NCI-H2171 (cell line): ENCODE measurements at regions not wholly inside any gene's neighbourhood (a gene's known extent, or its start where the extent isn't known, plus 50 kb on each side); places are given as distances from the start of the nearest gene placed in this dataset.
A peak's percentile ranks its signal among the peaks of the same experiment; 100 is the strongest.
"Not testable (repeated sequence)": the region's sequence is repeated elsewhere in the genome, so short reads cannot be mapped to it uniquely, and the experiment has no call there.

ENCODE experiments used
- DNase-seq: peaks from one replicate; lab custom pipeline; 2025; lab: John Stamatoyannopoulos, UW

DNA sequence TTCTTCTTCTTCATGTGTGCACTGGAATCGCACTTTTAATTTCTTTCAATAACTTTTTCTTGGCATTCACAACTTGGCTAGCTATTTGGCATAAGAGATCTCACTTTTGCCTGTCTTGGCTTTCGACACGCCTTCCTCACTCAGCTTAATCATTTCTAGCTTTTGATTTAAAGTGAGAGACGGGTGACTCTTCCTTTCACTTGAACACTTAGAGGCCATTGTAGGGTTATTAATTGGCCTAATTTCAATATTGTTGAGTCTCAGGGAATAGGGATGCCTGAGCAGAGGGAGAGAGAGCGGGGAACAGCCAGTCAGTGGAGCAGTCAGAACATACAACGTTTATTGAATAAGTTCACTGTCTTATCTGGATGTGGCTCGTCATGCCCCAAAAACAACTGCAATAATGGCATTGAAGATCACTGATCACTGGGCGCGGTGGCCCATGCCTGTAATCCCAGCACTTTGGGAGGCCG, 200.3 kb downstream of the SEC14L1 start:
- no peak for DNase-seq

DNA sequence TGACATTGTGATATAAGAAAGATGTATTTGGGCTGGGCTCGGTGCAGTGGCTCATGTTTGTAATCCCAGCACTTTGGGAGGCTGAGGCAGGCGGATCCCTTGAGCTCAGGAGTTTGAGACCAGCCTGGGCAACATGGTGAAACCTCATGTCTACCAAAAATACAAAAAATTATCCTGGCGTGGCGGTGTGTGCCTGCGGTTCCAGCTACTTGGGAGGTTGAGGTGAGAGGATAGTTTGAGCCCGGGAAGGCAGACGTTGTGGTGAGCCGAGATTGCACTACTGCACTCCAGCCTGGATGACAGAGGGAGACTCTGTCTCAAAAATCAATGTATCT, 201.9 kb downstream of the SEC14L1 start:
- DNase-seq: not testable (repeated sequence)

DNA sequence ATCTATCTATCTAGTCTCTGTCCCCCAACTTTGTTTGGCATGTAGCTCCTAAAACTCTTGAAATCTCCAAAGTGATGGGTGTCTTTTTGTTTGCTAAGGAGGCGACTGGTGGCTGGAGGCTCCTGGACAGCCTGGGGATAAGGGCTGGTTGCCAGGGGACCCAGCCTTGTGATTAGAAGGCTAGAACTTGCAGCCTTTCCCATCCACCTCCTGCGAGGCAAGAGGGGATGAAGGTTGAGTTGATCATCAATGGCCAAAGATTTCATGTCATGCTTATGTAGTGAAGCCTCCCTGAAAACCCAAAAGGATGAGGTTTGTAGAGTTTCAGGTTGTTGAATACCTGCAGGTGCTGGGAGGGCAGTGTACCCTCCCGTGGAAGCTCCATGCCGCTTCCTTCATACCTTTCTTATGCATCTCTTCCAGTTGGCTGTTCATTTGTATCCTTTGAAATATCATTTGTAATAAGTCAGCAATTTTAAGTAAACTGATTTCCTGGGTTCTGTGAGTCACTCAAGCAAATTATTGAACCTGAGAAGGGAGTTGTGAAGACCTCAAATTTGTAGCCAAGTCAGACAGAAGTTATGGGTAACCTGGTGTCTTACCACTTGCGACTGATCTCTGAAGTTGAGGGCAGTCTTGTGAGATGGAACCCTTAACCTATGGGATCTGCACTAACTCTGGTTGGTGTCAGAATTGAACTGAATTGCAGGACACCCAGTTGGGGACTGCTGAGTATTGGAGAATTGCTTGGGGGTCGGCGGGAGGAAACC, 202.4 kb downstream of the SEC14L1 start:
- DNase-seq: no peak

DNA sequence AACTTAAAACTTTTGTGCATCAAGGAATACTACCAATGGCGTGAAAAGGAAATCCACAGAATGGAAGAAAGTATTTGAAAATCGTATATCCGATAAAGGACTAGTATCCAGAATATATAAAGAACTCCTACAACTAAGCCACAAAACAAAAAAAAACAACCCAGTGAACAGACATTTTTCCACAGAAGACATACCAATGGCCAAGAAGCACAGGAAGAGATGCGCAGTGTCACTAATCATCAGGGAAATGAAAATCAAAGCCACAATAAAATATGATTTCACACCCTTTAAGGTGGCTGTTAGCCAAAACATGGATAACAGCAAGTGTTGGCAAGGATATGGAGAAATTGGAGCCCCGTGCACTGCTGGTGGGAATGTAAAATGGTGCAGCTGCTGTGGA, 203.3 kb downstream of the SEC14L1 start:
- DNase-seq: no peak

DNA sequence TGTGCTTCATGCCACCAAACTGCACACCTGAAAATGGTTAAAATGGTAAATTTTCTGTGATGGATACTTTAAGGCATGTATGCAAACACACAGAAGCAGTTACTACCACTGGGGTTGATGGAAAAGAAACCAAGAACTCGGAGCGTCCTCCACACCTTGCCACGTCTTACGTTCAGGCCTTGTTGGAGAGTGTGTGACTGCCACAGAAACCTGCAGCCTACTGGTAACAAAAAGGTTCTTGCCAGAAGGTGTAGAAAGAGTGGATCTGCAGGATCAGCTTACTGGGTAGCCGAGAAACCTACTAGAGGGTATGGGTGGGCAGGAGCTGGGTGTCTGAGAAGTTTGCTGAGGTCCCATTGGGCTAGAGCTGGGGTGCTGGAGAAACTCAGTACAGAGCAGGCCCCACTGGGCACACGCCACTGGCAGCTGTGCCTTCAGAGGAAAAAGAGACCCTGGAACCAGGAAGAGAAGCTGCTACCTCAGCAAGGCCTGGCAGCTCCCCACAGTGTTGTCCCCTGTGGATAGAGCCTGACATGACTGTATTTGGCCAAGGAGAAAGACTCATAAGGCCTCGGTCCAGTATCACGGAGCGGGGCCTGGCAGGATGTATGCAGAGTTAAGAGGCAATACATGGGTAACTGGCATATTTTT, 204.6 kb downstream of the SEC14L1 start:
- DNase-seq: no peak

DNA sequence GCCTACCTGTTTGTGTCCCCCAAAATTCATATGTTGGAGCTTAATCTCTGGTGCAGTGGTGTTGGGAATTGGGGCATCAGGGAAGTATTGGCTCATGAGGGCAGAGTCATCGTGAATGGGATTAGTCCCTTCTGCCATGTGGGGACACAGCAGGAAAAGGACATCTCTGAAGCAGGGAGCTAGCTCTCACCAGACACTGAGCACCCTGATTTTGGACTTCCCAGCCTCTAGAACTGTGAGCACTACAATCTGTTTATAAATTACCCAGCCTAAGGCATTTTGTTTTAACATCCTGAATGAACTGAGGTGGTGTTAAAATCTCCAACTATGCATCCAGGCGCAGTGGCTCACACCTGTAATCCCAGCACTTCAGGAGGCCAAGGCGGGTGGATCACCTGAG, 206.0 kb downstream of the SEC14L1 start:
- DNase-seq: no peak

DNA sequence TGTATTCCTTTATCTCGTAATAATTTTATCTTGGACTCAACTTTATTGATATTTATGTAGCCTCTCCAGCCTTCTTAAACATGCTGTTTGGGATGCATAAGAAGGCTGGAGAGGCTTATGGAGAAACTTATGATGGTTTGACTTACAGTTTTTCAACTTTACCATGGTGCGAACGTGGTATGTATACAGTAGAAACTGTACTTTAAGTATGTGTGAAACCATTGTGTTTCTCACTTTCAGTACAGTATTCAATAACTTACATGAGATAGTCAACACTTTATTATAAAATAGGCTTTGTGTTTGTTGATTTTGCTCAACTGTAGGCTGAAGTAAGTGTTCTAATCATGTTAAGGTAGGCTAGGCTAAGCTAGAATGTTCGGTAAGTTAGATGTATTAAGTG, 206.8 kb downstream of the SEC14L1 start:
- DNase-seq: no peak

DNA sequence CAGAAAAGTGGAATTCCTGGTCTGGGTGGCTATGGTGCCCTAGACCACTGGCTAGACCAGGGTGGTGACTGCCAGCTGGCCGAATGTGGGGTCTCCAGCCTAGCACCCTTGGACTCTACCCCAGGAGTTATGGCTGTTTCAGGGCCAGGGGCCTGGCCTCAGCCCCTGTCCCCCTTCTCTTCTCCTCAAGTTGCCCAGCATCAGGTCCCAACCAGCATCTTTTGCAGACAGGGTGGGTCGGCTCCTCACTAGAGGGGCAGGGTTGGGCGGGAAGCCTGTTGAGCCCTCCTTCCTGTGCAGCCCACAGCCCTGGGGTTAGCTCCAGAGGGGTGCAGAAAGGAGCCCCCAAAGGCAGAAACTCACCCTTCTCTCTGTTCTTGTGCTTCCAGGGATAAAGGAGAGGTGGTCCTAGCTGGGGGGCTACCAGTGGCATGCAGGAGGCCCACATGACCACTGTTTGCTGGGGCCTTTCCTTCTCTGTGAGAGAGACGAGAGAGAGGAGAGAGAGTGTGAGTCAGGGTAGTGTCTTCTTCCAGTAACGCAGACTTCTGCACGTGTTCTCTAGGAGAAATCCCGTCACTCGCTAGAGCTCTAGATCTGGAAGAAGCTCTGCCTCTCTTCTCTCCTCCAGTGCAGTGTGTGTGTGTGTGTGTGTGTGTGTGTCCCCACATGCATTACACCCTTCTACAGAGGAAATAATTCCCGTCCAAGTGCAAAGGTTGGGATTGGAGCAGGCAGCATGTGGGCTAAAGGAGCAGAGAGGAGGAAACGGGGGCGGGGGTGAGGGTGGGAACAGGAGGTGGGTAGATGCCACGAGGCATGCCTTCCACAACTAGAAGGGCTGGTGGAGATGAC, 209.4 kb downstream of the SEC14L1 start:
- no peak for DNase-seq

DNA sequence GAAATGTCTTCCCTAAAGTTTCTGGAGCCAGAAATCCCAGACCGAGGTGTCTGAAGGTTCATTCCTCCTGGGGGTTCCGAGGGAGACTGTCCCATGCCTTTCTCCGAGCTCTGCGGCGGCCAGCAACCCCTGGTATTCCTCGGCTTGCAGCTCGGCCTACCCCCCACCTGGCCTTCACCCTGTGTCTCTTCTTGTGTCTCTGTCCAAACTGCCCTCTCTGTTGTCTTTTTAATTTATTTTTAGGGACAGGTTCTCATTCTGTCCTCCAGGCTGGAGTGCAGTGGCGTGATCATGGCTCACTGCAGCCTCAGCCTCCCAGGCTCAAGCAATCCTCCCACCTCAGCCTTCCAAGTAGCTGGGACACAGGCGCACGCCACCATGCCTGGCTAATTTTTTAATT, 211.7 kb downstream of the SEC14L1 start:
- no peak for DNase-seq

DNA sequence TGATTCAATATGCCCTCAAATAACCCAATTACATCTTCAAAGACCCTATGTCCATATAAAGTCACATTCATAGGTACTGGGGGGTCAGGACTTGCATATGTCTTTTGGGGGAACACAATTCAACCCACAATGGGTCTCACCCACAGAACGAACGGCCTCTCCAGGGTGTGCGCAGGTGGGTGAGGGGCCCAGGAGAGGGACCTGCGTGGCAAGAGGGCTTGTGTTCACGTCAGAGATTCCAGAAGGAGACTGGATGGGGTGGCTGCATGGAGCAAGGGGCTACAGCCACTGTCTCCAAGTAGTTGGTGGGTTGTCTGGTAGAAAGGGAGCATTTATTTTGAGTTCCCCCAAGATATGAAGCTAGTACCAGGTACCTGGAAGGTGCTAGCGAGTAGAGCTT, 212.2 kb downstream of the SEC14L1 start:
- DNase-seq: no peak

DNA sequence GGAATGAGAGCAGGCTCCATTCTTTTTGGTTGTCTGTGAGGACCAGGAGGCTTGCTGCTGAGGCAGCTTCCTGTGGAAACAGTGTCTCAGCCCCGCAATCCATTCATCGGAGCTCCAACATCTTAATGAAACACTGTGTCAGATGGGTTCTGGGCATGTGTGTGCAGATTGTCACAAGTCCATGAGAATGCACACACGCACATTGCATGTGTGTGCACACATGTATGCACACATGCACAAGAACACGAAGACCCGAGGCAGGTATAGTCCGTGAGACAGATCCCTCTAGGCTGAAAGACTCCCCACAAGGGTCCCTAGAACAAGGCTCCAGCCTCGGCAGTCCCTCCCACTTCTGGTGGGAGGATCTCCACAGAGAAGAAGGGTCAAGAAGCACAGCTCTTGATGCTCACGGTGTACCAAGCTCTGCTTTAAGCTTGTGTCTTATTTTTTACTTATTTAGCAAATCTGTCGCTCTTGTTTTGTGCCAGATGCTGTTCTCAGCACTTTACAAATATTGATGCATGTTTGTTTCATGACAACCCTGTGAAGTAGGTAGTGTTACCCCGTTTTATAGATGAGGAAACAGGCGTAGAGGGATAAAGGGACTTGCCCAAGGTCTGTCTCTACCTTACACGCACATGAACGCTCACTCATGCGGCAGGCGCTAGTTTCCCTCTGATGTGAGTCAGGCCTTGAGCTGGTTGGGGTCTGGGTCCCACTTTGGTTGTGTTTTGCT, 213.1 kb downstream of the SEC14L1 start:
- DNase-seq: no peak

DNA sequence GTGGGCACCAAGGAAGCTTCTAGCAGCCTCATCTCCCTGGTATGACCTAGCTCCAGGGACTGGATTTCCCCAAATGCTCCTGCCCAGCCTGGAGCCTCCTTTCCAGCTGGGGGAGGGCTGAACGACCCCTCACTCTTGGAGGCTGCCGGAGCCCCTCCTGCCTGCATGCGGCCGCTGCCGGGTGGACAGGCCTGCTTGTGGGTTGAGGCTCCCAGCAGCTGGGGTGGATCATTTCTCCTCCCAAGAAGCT, 213.6 kb downstream of the SEC14L1 start:
- no peak for DNase-seq

DNA sequence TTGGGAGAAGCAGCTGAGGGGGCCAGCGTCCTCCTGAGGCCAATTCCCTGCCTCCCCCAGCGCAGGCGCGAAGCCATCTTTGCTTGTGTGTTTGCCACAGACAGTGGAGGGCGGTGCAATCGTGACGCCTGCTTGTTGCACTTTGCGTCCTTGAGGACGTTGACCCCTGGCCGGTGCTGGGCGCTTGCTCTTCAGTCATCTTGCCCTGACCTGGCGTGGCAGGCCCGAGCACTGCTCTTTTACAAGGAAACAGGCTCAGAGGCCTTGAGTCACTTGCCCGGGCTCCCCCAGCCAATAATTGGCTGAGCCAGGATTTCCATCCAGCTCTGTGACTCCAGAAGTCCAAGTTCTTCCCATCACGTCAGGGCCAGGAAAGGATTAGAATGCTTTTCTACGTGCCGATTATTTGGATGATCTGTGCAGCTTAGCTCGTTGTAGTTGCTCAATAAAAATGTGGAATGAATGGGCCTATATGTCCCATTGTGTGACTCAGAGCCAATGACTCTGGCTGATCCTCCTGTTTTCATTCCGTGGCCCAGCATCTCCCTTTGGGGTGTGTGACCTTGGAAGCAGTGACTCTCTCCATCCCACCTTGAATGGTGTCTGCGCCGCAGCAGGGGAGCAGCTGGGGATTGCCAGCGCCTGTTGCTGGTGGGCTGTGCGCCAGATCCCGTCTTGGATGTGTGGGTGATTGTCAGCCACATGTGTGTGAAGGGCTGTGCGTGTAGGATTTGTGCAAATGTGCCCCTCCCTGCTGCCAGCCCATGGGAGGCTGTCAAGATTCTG, 214.1 kb downstream of the SEC14L1 start:
- DNase-seq: no peak

DNA sequence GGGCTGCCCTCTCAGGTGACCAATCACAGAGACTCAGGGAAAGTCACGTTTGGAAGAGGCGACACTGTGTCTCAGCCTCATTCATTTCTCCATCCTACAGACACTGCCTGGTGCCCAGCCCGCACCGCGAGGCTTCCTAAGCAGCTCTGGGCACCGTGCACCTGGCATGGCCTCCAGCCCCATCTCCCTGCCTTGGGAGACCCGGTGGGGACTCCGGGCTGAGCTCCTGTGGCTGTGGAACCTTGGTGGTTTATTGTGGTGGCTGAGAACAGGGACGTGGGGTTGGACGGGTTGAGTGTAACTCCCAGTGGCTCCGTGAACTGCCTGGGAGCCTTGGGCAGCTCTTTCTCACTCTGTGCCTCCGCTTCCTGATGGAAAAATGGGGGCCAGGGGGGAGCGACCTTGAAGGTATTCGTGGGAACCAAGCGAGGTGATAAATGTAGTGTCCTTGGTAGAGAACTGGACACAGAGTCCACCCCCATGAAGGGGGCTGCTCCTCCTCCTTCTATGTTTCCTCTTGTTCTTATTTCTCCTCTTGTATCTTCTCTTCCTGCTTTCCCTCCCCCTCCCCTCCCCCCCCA, 215.4 kb downstream of the SEC14L1 start:
- peak; percentile 22 for DNase-seq

DNA sequence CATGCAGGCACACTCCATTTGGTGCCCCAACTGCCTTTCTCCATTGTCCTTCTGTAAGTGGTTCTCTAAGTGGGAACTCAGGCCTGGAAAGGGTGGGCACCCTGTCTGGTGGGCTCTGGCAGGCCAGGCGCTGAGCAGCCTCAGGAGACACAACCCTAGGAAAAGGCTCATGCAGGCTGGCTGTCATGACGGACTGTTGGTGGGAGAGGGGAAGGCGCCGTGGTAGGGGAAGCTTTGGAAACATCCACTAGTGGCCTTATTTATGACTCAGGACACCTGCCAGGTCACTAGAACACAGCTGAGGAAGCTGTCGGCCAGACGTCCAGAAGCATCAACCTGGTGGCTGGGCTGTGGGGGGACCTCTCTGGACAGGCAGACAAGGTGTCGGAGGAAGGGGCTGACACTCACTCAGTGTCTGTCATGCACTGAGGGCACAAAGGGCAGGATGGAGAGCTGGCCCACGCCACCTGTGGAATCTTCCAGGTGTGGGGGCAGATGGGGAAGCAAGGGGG, 216.0 kb downstream of the SEC14L1 start:
- no peak for DNase-seq

DNA sequence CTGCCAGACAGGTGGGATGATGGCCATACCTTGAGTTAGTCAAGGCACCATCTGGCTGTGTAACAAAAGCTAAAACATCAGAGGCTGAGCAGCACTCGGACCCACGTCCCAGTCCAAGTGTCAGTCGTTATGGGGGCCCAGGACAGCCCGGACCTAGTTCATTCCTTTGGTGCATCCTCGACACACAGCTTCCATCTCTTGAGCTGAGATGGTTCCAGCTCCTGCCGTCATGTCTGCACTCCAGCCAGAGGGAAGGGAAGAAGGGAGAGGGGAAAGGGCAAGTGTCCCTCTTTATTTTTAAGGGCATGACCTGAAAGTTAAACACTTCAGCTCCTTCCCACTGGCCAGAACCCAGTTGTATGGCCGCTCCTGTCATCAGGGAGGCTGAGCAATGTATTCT, 218.0 kb downstream of the SEC14L1 start:
- no peak for DNase-seq

DNA sequence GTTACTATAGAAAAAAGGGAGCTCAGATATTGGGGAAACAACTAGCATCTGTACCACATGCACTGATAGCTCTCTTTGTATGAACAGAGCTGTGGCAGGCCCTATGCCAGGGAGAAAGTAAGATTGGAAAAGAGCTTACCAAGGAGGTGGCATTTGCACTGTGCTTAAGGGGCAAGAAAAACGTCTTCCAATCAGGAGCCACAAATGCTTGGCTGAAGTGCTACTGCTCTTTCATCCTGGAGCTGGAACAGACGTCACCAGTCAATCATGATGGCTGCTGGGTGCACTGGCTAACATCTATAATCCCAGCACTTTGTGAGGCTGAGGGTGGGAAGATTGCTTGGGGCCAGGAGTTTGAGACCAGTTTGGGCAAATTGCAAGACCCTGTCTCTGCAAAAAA, 218.5 kb downstream of the SEC14L1 start:
- no peak for DNase-seq

DNA sequence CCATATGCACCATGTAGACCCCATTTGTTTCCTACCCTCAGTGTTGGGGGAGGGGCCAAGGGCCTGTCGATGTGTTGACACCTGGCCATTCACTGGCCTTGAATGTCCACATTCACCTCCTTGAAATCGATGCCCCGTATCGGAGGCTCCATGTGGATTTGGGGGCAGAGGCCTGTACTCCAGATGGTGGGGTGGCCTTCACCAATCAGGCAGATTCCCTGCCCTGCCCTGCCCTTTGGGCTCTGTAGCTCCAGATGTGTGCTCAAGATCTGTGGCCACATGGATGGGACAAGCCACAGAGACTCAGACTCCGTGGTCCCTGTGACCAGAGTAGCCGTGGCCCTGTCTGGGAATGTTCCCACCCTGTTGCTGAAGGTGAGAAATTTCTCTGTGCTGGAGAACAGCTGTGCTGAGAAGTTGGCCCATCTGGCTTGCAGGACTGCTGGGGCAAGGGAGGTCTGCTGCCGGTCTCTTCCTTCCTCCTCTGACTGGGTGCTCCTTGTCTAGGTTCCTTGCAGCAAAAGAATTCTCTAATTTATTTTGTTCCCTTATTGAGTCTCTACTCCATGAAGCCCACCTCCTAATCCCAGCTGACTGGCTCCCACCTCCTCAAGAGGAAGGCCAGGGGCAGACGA, 221.3 kb downstream of the SEC14L1 start:
- DNase-seq: no peak

DNA sequence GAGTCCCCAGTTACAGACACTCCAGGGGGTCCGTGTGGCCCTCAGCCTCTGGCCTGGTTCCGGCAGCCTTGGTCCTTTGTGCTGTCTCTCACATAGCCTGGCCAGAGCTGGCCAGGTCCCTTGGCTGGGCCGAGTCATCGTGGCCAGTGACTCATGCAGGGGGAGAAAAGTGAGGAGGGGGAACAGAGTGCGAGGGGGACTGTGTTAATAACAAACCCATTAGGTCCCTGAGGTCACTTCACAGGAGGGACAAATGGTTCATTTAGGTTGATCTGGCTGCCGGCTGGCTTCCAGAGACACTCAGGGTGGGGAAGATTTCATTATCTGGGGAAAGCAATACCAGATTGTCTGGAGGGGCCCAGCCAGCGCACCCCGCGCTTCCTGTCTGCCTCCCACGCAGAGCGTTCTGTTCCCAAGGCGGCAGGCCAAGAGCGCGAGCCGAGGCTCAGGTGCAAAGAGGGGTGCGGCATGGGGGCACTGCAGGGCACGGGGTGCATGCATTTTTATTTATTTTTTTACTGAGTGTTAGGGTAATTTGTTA, 223.1 kb downstream of the SEC14L1 start:
- no peak for DNase-seq

DNA sequence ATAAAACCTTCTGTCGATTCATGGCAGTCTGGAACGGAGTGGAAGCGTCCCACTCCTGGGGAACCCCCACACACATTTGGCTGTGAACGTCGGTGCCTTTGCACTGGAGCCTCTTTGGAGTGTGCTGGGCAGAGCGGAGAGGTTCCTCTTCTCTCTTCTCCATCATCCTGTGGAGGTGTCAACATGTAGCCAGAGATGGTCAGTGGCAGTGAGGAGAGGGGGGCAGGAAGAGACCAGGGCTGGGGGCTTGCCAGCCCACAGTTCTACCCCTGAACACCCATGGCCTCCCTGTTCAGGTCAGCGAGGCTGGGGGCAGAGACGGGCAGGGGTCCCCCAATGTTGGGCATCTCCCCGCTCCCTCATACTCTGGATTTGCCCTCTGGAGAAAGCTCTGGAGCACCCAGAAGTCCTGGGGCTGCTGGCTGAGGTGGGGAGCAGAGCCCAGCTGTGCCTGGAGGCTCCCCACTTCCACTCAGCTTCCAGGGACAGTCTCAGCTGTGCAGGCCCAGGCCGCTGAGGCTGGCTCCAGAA, 223.7 kb downstream of the SEC14L1 start:
- DNase-seq: no peak
